MM.1S (cell line): ENCODE measurements at regions not wholly inside any gene's neighbourhood (a gene's known extent, or its start where the extent isn't known, plus 50 kb on each side); places are given as distances from the start of the nearest gene placed in this dataset.

Experiments used
- CTCF ChIP-seq: fragments of 300-600 bp; sonication (generic); IDR thresholded peaks from 2 replicates; pipeline ENCODE4 v1.5.1; 2016; ENCODE audit warnings: antibody characterized with exemption, low read length, mixed read lengths
- EZH2 ChIP-seq: fragments of 300-600 bp; sonication (generic); optimal IDR thresholded peaks from 2 replicates; pipeline ENCODE3; 2017; ENCODE audit warnings: low read depth, mild to moderate bottlenecking, antibody characterized with exemption, low read length, mixed read lengths
- EZH2phosphoT487 ChIP-seq: fragments of 300-600 bp; sonication (generic); IDR thresholded peaks from 2 replicates; pipeline ENCODE4 v1.6.1; 2018; ENCODE audit warnings: antibody characterized with exemption, low read length

- TF ChIP-seq CTCF: no peak
- no peak for TF ChIP-seq EZH2phosphoT487
- TF ChIP-seq EZH2: no peak
These were observed 160.2 kb downstream of the ATP6V1G3 start for GRCh38 chr1:198380275-198380674.
